HUES64 (cell line): ENCODE measurements at regions not wholly inside any gene's neighbourhood (a gene's known extent, or its start where the extent isn't known, plus 50 kb on each side); places are given as distances from the start of the nearest gene placed in this dataset.
"Not testable (repeated sequence)": the region's sequence is repeated elsewhere in the genome, so short reads cannot be mapped to it uniquely, and the experiment has no call there.

Source experiments
- H3K27ac ChIP-seq: 2 replicates; pipeline ENCODE4 v1.7.0; 2013; ENCODE audit warnings: low read depth, low read length, inconsistent platforms
- H3K27me3 ChIP-seq: 2 replicates; pipeline ENCODE4 v1.6.1; 2013; ENCODE audit warnings: mild to moderate bottlenecking, low read length; ENCODE audit not compliant: insufficient read depth
- H3K36me3 ChIP-seq: 2 replicates; pipeline ENCODE4 v1.6.1; 2013; ENCODE audit warnings: mild to moderate bottlenecking, low read length; ENCODE audit not compliant: insufficient read depth
- H3K4me1 ChIP-seq: 2 replicates; pipeline ENCODE4 v1.6.1; 2013; ENCODE audit warnings: mild to moderate bottlenecking, low read length, moderate library complexity; ENCODE audit not compliant: insufficient read depth
- H3K4me3 ChIP-seq: 2 replicates; pipeline ENCODE4 v1.5.1; 2013; ENCODE audit warnings: mild to moderate bottlenecking, low read length, moderate library complexity
- H3K9ac ChIP-seq: 2 replicates; pipeline ENCODE4 v1.6.1; 2013; ENCODE audit warnings: mild to moderate bottlenecking, low read depth, low read length
- H3K9me3 ChIP-seq: 2 replicates; pipeline ENCODE4 v1.6.1; 2013; ENCODE audit warnings: low read depth, low read length; ENCODE audit not compliant: insufficient read depth
- whole genome bisulfite sequencing: fragments of 150-250, 120-280 bp; methylation state at CpG from one replicate; pipeline ENCODE4 v1.1.7; 2013; ENCODE audit warnings: missing lambda C conversion rate; 5-methylcytosine and 5-hydroxymethylcytosine counted together

GRCh38 chr20:30484009-30484748 is 773.3 kb upstream of the DEFB115 start:
- Histone ChIP-seq H3K27me3 (no peaks in the 10 kb centered on the region), H3K27ac (no peak overlapping the region), H3K36me3 (no peaks in the 10 kb centered on the region), H3K9ac (no peak overlapping the region), H3K4me1 (no peaks in the 10 kb centered on the region), H3K4me3 (no peak overlapping the region), H3K9me3 (peaks cover 35% of the 10 kb centered on the region)
- WGBS, result 94% methylated on average over 41 of the region's 50 CpGs

DNA sequence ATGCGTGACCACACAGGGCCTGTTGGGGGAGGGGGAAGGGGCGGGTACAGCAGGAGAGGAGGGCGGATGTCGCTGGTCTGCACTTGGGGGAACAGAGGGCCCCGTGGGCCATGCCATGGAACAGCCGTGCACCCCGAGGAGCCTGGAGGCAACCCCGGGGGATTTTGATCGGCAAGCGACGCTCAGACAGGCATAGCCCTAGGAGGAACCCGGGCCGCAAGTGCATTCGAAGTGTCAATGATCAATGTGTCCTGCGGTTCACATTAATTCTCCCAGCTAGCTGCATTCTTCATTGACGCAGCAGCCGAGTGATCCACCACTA is 772.8 kb upstream of the DEFB115 start:
- Histone ChIP-seq H3K4me3 (no peak overlapping the region), H3K27me3 (no peaks in the 10 kb centered on the region), H3K9me3 (peaks cover 32% of the 10 kb centered on the region), H3K36me3 (no peaks in the 10 kb centered on the region), H3K9ac (no peak overlapping the region), H3K4me1 (no peaks in the 10 kb centered on the region), H3K27ac (no peak overlapping the region)
- WGBS, result 96% methylated on average over 17 of the region's 17 CpGs

DNA sequence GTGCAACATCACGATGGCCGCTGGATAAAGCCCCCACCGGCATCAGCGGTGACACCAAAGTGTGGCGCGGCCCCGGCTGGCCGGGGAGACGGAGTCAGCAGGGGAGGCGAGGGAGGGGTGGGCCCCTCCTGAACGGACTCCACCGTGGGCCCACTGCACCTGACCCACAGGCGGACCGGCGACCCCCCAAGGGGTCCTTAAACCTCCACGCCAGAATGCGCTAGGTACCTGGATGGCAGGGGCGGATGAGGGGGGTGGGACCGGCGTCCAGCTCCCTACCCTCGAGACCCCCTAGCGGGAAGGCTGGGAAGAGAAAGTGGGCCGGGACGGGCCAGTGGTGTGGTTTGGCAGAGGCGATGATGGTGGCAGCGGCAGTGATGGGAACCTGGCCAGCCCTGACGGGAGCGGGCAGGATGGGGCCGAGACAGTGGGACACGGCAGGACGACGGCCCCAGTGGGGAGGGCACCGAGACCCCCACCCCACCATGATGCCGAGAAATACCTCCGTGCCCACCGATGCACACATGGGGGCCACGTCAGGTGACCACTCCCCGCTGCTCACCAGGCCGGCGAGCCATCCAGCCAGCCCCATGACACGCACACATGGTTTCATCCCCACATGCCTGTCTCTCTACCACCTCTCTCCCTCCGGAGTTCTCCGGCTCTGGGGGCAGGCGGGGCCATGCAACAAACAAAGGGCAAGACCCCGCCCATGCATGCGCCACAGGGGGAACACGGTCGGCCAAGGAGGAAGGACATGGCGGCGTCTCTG is 771.9 kb upstream of the DEFB115 start:
- WGBS, result 97% methylated on average over 50 of the region's 50 CpGs
- H3K36me3 ChIP-seq, result no peaks in the 10 kb centered on the region
- no peak overlapping the region for H3K27ac ChIP-seq
- no peaks in the 10 kb centered on the region for H3K4me1 ChIP-seq
- peaks cover 32% of the 10 kb centered on the region for H3K9me3 ChIP-seq
- H3K4me3 ChIP-seq, result no peak overlapping the region
- H3K9ac ChIP-seq, result no peak overlapping the region
- no peaks in the 10 kb centered on the region for H3K27me3 ChIP-seq

DNA sequence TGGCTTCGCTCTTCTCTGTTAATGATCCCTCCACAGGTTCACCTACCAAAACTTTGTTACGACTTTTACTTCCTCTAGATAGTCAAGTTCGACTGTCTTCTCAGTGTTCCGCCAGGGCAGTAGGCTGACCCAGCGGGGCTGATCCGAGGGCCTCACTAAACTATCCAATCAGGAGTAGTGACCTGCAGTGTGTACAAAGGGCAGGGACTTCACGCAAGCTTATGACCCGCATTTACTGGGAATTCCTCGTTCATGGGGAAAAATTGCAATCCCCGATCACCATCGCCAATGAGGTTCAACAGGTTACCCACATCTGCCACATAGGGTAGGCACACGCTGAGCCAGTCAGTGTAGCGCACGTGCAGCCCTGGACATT is 771.4 kb upstream of the DEFB115 start:
- WGBS, result 96% methylated on average over 14 of the region's 14 CpGs
- peaks cover 30% of the 10 kb centered on the region for H3K9me3 ChIP-seq
- H3K4me1 ChIP-seq, result no peaks in the 10 kb centered on the region
- H3K4me3 ChIP-seq, result no peak overlapping the region
- no peaks in the 10 kb centered on the region for H3K27me3 ChIP-seq
- no peaks in the 10 kb centered on the region for H3K36me3 ChIP-seq
- no peak overlapping the region for H3K27ac ChIP-seq
- no peak overlapping the region for H3K9ac ChIP-seq

- WGBS, result 94% methylated on average over 18 of the region's 18 CpGs
Measured at GRCh38 chr20:30487461-30487860, 770.0 kb upstream of the DEFB115 start.

GRCh38 chr20:30487947-30488926 is 769.2 kb upstream of the DEFB115 start:
- no peak overlapping the region for H3K27ac ChIP-seq
- no peaks in the 10 kb centered on the region for H3K4me1 ChIP-seq
- H3K27me3 ChIP-seq, result no peaks in the 10 kb centered on the region
- H3K9me3 ChIP-seq, result peaks cover 22% of the 10 kb centered on the region
- no peaks in the 10 kb centered on the region for H3K36me3 ChIP-seq
- 97% methylated on average over 90 of the region's 97 CpGs for WGBS
- no peak overlapping the region for H3K9ac ChIP-seq
- H3K4me3 ChIP-seq, result 0 out of 2 replicates have a peak overlapping the region, but pooled peaks have one; percentile 42

More at GRCh38 chr20:30487461-30487860, 770.0 kb upstream of the DEFB115 start:
- H3K4me1 ChIP-seq, H3K9ac ChIP-seq, H3K4me3 ChIP-seq, H3K27me3 ChIP-seq, H3K27ac ChIP-seq, H3K36me3 ChIP-seq: not testable (repeated sequence)
- H3K9me3 ChIP-seq, result peaks cover 22% of the 10 kb centered on the region

GRCh38 chr20:30488941-30489613 is 768.4 kb upstream of the DEFB115 start:
- Histone ChIP-seq H3K9ac (no peak overlapping the region), H3K36me3 (no peaks in the 10 kb centered on the region), H3K4me1 (no peaks in the 10 kb centered on the region), H3K9me3 (peaks cover 22% of the 10 kb centered on the region), H3K4me3 (peak overlapping the region; percentile 42), H3K27ac (no peak overlapping the region), H3K27me3 (no peaks in the 10 kb centered on the region)
- WGBS, result 74% methylated on average over 56 of the region's 56 CpGs

GRCh38 chr20:30489614-30490003 is 767.9 kb upstream of the DEFB115 start:
- Histone ChIP-seq H3K9me3 (peaks cover 19% of the 10 kb centered on the region), H3K27me3 (no peaks in the 10 kb centered on the region), H3K4me1 (no peaks in the 10 kb centered on the region), H3K27ac (no peak overlapping the region), H3K36me3 (no peaks in the 10 kb centered on the region), H3K4me3 (peak overlapping the region; percentile 42), H3K9ac (no peak overlapping the region)
- WGBS, result 85% methylated on average over 29 of the region's 29 CpGs

DNA sequence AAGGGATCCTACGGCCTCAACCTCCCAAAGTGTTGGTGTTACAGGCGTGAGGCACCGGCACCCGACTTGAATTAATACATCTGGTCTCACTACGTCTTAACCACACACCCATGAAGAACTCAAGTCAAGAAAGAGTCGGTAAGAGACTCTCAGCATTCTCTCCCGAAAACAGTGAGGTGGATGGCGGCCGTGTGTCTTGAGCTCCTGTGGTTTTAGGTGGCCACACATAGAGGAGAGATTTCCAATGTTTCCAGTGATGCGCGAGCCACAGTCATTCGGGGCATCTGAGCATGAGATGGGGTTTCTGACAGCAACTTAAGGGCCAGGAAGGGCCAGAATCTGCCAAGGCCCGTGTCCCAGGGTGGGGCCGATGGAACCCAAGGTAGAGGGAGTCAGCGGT is 766.4 kb upstream of the DEFB115 start:
- Histone ChIP-seq H3K27ac (no peak overlapping the region), H3K9ac (no peak overlapping the region), H3K9me3 (peaks cover 9% of the 10 kb centered on the region), H3K4me3 (no peak overlapping the region), H3K4me1 (no peaks in the 10 kb centered on the region), H3K36me3 (no peaks in the 10 kb centered on the region), H3K27me3 (no peaks in the 10 kb centered on the region)
- 94% methylated on average over 15 of the region's 15 CpGs for WGBS

DNA sequence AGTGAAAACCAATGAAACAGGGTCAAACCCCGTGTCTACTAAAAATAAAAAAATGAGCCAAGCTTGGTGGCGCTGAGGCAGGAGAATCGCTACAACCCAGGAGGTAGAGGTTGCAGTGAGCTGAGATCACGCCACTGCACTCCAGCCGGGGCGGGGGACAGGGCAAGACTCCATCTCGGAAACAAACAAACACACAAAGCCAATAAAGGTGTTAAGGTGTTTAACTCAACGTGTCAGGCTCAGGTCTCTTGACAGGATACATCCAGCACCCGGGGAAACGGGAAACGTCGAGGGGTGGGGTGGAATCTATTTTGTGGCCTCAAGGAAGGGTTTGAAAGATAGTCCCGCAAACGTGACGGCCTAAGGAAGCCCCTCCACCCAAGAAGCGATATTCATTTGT is 760.8 kb upstream of the DEFB115 start:
- H3K27ac ChIP-seq, H3K9ac ChIP-seq, H3K9me3 ChIP-seq, H3K36me3 ChIP-seq, H3K4me3 ChIP-seq, H3K27me3 ChIP-seq: not testable (repeated sequence)
- WGBS, result 89% methylated on average over 15 of the region's 16 CpGs
- peaks cover 14% of the 10 kb centered on the region; the same call in 1 of the 2 replicates for H3K4me1 ChIP-seq
